ENCODE measurements at regions not wholly inside any gene's neighbourhood (a gene's known extent, or its start where the extent isn't known, plus 50 kb on each side); places are given as distances from the start of the nearest gene placed in this dataset.

DNA sequence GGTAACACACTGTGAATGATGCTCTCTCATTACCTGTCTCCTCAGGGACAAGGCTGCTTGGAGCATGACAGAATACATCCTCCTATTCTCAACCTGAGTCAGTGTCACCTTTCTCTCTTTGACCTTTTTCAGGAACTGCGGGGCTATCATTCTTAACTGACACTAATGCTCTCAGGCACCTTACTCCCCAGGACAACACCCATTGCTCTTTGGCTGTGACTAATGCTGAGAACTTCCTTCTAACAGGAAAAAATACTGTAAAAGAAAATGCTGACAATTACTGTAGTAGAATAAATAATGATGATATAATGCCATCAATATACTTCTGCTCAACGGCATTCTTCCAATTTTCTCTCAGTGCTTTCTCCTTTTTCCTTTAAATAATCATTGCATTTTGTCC lies 2082.7 kb upstream of the RAG2 start:
- TF ChIP-seq, protein P1, sequence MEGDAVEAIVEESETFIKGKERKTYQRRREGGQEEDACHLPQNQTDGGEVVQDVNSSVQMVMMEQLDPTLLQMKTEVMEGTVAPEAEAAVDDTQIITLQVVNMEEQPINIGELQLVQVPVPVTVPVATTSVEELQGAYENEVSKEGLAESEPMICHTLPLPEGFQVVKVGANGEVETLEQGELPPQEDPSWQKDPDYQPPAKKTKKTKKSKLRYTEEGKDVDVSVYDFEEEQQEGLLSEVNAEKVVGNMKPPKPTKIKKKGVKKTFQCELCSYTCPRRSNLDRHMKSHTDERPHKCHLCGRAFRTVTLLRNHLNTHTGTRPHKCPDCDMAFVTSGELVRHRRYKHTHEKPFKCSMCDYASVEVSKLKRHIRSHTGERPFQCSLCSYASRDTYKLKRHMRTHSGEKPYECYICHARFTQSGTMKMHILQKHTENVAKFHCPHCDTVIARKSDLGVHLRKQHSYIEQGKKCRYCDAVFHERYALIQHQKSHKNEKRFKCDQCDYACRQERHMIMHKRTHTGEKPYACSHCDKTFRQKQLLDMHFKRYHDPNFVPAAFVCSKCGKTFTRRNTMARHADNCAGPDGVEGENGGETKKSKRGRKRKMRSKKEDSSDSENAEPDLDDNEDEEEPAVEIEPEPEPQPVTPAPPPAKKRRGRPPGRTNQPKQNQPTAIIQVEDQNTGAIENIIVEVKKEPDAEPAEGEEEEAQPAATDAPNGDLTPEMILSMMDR (IDR thresholded peaks at IDR 0.05): no peak
- no peak for TF ChIP-seq POLR2A (IDR thresholded peaks at IDR 0.05)
- no peak for TF ChIP-seq POLR2AphosphoS5 (IDR thresholded peaks at IDR 0.05)
- TF ChIP-seq EP300 (IDR thresholded peaks at IDR 0.05): no peak

Measured in stomach (tissue), 4 donors.